IMR-90 (cell line): ENCODE measurements at regions not wholly inside any gene's neighbourhood (a gene's known extent, or its start where the extent isn't known, plus 50 kb on each side); places are given as distances from the start of the nearest gene placed in this dataset.

ENCODE experiments used
- ATAC-seq: fragments of 200-7000 bp; cut with Tn5 transposase; 2 replicates; pipeline ENCODE4 v1.9.1; 2020; ENCODE audit warnings: low read depth, mild to moderate bottlenecking, moderate library complexity
- BruUV-seq: library from RNA; stranded (reverse); fragments of 400-500 nt; replicated peaks from 2 replicates; lab custom pipeline; 2021; lab: Mats Ljungman, UMichigan
- CTCF ChIA-PET: fragments of 300-600 bp; formaldehyde crosslinking; extraction: SDS; loops from one replicate; lab custom pipeline; 2021; ENCODE audit warnings: antibody characterized with exemption; lab: Yijun Ruan, JAX
- POLR2A ChIA-PET: fragments of 300-600 bp; sonication (Branson Sonifier 250); formaldehyde crosslinking; loops from one replicate; lab custom pipeline; 2022; ENCODE audit warnings: antibody characterized with exemption; ENCODE audit not compliant: unreplicated experiment; lab: Charles Lee
- DNase-seq: peaks from one replicate; pipeline ENCODE4 v3.0.0; 2013
- H2AFZ ChIP-seq: replicated peaks from 2 replicates; pipeline ENCODE3; 2013; ENCODE audit warnings: low read length, mild to moderate bottlenecking; ENCODE audit not compliant: poor library complexity
- H2AK5ac ChIP-seq: 2 replicates; pipeline ENCODE4 v1.6.1; 2013; ENCODE audit warnings: low read depth, low read length, inconsistent platforms
- H2AK9ac ChIP-seq: replicated peaks from 2 replicates; pipeline ENCODE3; 2013; ENCODE audit warnings: mild to moderate bottlenecking, low read depth, low read length, moderate library complexity; ENCODE audit not compliant: poor library complexity
- H2BK120ac ChIP-seq: 2 replicates; pipeline ENCODE4 v1.6.1; 2013; ENCODE audit warnings: low read depth, low read length, inconsistent platforms
- H2BK15ac ChIP-seq: 3 replicates; pipeline ENCODE4 v1.6.1; 2013; ENCODE audit warnings: low read depth, low read length, inconsistent platforms
- H2BK20ac ChIP-seq: 2 replicates; pipeline ENCODE4 v1.6.1; 2013; ENCODE audit warnings: low read depth, mild to moderate bottlenecking, inconsistent platforms, low read length, moderate library complexity
- H2BK5ac ChIP-seq: 2 replicates; pipeline ENCODE4 v1.6.1; 2013; ENCODE audit warnings: mild to moderate bottlenecking, low read depth, low read length, inconsistent platforms; ENCODE audit not compliant: poor library complexity, severe bottlenecking
- H3K14ac ChIP-seq: replicated peaks from 2 replicates; pipeline ENCODE4 v1.6.1; 2013; ENCODE audit warnings: low read depth, low read length, inconsistent platforms
- H3K18ac ChIP-seq: 2 replicates; pipeline ENCODE4 v1.6.1; 2013; ENCODE audit warnings: low read depth, low read length, control low read depth
- H3K23ac ChIP-seq: 2 replicates; pipeline ENCODE4 v1.6.1; 2013; ENCODE audit warnings: low read depth, low read length, inconsistent platforms
- H3K27ac ChIP-seq: 2 replicates; pipeline ENCODE4 v1.5.1; 2013; ENCODE audit warnings: mild to moderate bottlenecking, control low read depth, low read length; ENCODE audit not compliant: insufficient read depth
- H3K27me3 ChIP-seq: 2 replicates; pipeline ENCODE4 v1.6.1; 2013; ENCODE audit warnings: low read length; ENCODE audit not compliant: control insufficient read depth, insufficient read depth
- H3K36me3 ChIP-seq: 2 replicates; pipeline ENCODE4 v1.6.1; 2013; ENCODE audit warnings: low read length, mixed read lengths; ENCODE audit not compliant: control insufficient read depth, insufficient read depth
- H3K4ac ChIP-seq: 2 replicates; pipeline ENCODE4 v1.6.1; 2013; ENCODE audit warnings: low read depth, low read length, inconsistent platforms
- H3K4me1 ChIP-seq: 2 replicates; pipeline ENCODE4 v1.6.1; 2013; ENCODE audit warnings: low read length, mixed read lengths; ENCODE audit not compliant: control insufficient read depth, insufficient read depth
- H3K4me2 ChIP-seq: 2 replicates; pipeline ENCODE4 v1.6.1; 2013; ENCODE audit warnings: low read depth, mild to moderate bottlenecking, control low read depth, low read length, moderate library complexity
- H3K4me3 ChIP-seq: 2 replicates; pipeline ENCODE4 v1.5.1; 2013; ENCODE audit warnings: low read depth, mild to moderate bottlenecking, control low read depth, low read length, moderate library complexity; ENCODE audit not compliant: insufficient read depth
- H3K56ac ChIP-seq: 2 replicates; pipeline ENCODE4 v1.6.1; 2013; ENCODE audit warnings: low read length, inconsistent platforms; ENCODE audit not compliant: insufficient read depth; ENCODE audit errors: extremely low read depth
- H3K79me1 ChIP-seq, 2 experiments: 2 replicates each; pipeline ENCODE4 v1.6.1; 2013; ENCODE audit warnings: low read length in 2 of 2, inconsistent platforms in 1 of 2, low read depth in 1 of 2
- H3K9ac ChIP-seq: 2 replicates; pipeline ENCODE4 v1.6.1; 2013; ENCODE audit warnings: low read depth, low read length, control low read depth
- H3K9me1 ChIP-seq: 2 replicates; pipeline ENCODE4 v1.6.1; 2013; ENCODE audit warnings: low read length, inconsistent platforms; ENCODE audit not compliant: insufficient read depth
- H3K9me3 ChIP-seq: 2 replicates; pipeline ENCODE4 v1.6.1; 2013; ENCODE audit warnings: low read length; ENCODE audit not compliant: control insufficient read depth, insufficient read depth
- H4K20me1 ChIP-seq: 2 replicates; pipeline ENCODE4 v1.6.1; 2013; ENCODE audit warnings: low read length, inconsistent platforms; ENCODE audit not compliant: insufficient read depth
- H4K5ac ChIP-seq: 2 replicates; pipeline ENCODE4 v1.6.1; 2013; ENCODE audit warnings: mild to moderate bottlenecking, low read depth, low read length, control low read depth
- H4K8ac ChIP-seq, 2 experiments: 2 replicates each; pipeline ENCODE4 v1.6.1; 2013; ENCODE audit warnings: low read depth in 2 of 2, low read length in 2 of 2, control low read depth in 1 of 2, inconsistent platforms in 1 of 2
- H4K91ac ChIP-seq: 2 replicates; pipeline ENCODE4 v1.6.1; 2013; ENCODE audit warnings: low read depth, low read length, inconsistent platforms; ENCODE audit not compliant: insufficient read depth
- BHLHE40 ChIP-seq: fragments of 150-350 bp; IDR thresholded peaks from 2 replicates; pipeline ENCODE4 v1.6.1; 2016; ENCODE audit warnings: mild to moderate bottlenecking, low read depth, low read length
- CEBPB ChIP-seq: IDR thresholded peaks from 2 replicates; pipeline ENCODE4 v1.6.1; 2012; ENCODE audit warnings: low read depth, low read length, improper control_type of control experiment
- ELK1 ChIP-seq: fragments of 150-350 bp; IDR thresholded peaks from 2 replicates; pipeline ENCODE4 v1.6.1; 2016; ENCODE audit warnings: low read depth, mild to moderate bottlenecking, low read length, moderate library complexity, borderline replicate concordance
- FOS ChIP-seq: fragments of 150-350 bp; IDR thresholded peaks from 2 replicates; pipeline ENCODE4 v1.6.1; 2016; ENCODE audit warnings: low read depth, low read length
- MAFK ChIP-seq: IDR thresholded peaks from 2 replicates; pipeline ENCODE4 v1.6.1; 2012; ENCODE audit warnings: low read depth, low read length, improper control_type of control experiment
- MAZ ChIP-seq: IDR thresholded peaks from 2 replicates; pipeline ENCODE4 v1.6.1; 2012; ENCODE audit warnings: low read depth, mild to moderate bottlenecking, low read length, improper control_type of control experiment, moderate library complexity, borderline replicate concordance
- MXI1 ChIP-seq: IDR thresholded peaks from 2 replicates; pipeline ENCODE4 v1.6.1; 2012; ENCODE audit warnings: low read depth, mild to moderate bottlenecking, low read length, moderate library complexity, borderline replicate concordance
- NFE2L2 ChIP-seq: fragments of 150-350 bp; IDR thresholded peaks from 2 replicates; pipeline ENCODE4 v1.6.1; 2016; ENCODE audit warnings: low read depth, mild to moderate bottlenecking, low read length
- POLR2A ChIP-seq: IDR thresholded peaks from 2 replicates; pipeline ENCODE4 v1.6.1; 2012; ENCODE audit warnings: mild to moderate bottlenecking, low read depth, low read length
- RCOR1 ChIP-seq: IDR thresholded peaks from 2 replicates; pipeline ENCODE4 v1.6.1; 2012; ENCODE audit warnings: mild to moderate bottlenecking, low read length, improper control_type of control experiment; ENCODE audit not compliant: insufficient replicate concordance
- RFX5 ChIP-seq: IDR thresholded peaks from 2 replicates; pipeline ENCODE4 v1.8.0; 2012; ENCODE audit warnings: low read depth, mild to moderate bottlenecking, low read length, moderate library complexity
- SMC3 ChIP-seq: fragments of 150-350 bp; IDR thresholded peaks from 2 replicates; pipeline ENCODE4 v1.6.1; 2016; ENCODE audit warnings: low read depth, mild to moderate bottlenecking, antibody characterized with exemption, low read length, moderate library complexity
- USF2 ChIP-seq: fragments of 150-350 bp; IDR thresholded peaks from 2 replicates; pipeline ENCODE4 v1.6.1; 2017; ENCODE audit warnings: mild to moderate bottlenecking, antibody characterized with exemption, low read length, low read depth
- WGBS, 2 experiments: methylation state at CpG; one replicate each; pipeline versions ENCODE4 v1.1.5 to v1.1.7; 2013; ENCODE audit warnings: missing lambda C conversion rate in 2 of 2; ENCODE audit not compliant: insufficient read length in 1 of 2; ENCODE audit errors: extremely low coverage in 2 of 2; 5-methylcytosine and 5-hydroxymethylcytosine counted together
- dilution Hi-C: fragments of 300-500 bp; cut with HindIII; formaldehyde crosslinking; loops from one replicate; pipeline ENCODE4 v1.14.3; 2018; ENCODE audit warnings: low sequenced_read_pairs; ENCODE audit not compliant: unreplicated experiment
- in situ Hi-C: fragments of 300-500 bp; cut with MboI; formaldehyde crosslinking; loops from 3 replicates; pipeline ENCODE4 v1.14.3; 2019; ENCODE audit warnings: low sequenced_read_pairs, inconsistent platforms, mixed read lengths
- intact Hi-C: fragments of 100-400 bp; cut with micrococcal nuclease; formaldehyde crosslinking; loops from 2 replicates; pipeline ENCODE4 v1.10.0; 2022

- Histone ChIP-seq H3K23ac (peak overlapping the region; percentile 82), H3K4me2 (peak overlapping the region; percentile 16), H4K5ac (peak overlapping the region; percentile 43; the same call in 1 of the 2 replicates), H3K4ac (peak overlapping the region; percentile 85), H4K8ac (peak overlapping the region in 1 of 2 experiments; percentile 66; a peak in 3 of 4 replicates), H4K20me1 (no peaks in the 10 kb centered on the region), H3K79me1 (no peaks in the 10 kb centered on the region), H2BK5ac (peak overlapping the region; percentile 60), H3K56ac (peak overlapping the region; percentile 38; the same call in 1 of the 2 replicates), H2BK15ac (peak overlapping the region; percentile 40; the same call in 2 of the 3 replicates), H3K9ac (no peak overlapping the region), H3K27me3 (no peaks in the 10 kb centered on the region), H4K91ac (peak overlapping the region; percentile 83), H3K4me3 (no peak overlapping the region), H3K27ac (no peak overlapping the region; the same call in 1 of the 2 replicates), H2BK120ac (peak overlapping the region; percentile 76), H2AK9ac (peak overlapping the region; percentile 66), H3K4me1 (peaks cover 17% of the 10 kb centered on the region), H2AFZ (peak overlapping the region; percentile 79), H3K14ac (peak overlapping the region; percentile 79), H3K18ac (peak overlapping the region; percentile 9), H3K36me3 (no peaks in the 10 kb centered on the region), H3K9me3 (no peaks in the 10 kb centered on the region), H2BK20ac (peak overlapping the region; percentile 85), H3K9me1 (peaks cover 12% of the 10 kb centered on the region), H2AK5ac (peak overlapping the region; percentile 69; the same call in 1 of the 2 replicates)
- in situ Hi-C loops, result no loop called here
- no TSS peak for BruUV-seq
- DNase-seq (peak; percentile 81), ATAC-seq (peak; percentile 81)
- intact Hi-C loops, result loop anchor here (2.0 to 10.0 kb wide), 2 partner anchors 38 to 288 kb away; no protein-coding TSS in a partner anchor
- 0% methylated on average over 1 of the region's 14 CpGs; no CpG with 5 or more reads in 1 of the 2 experiments for WGBS, 2 experiments
- dilution Hi-C loops, result no loop called here
- ChIA-PET POLR2A (no interaction called here), CTCF (interaction anchor here (1.0 kb wide), 1 partner anchor 11 kb away, joined by 5 read pairs; no protein-coding TSS in a partner anchor)
- TF ChIP-seq SMC3 (no peak), FOS (peak; percentile 94), RCOR1 (no peak), NFE2L2 (0 out of 2 replicates have a peak, but pooled peaks have one; percentile 10), POLR2A (no peak), USF2 (no peak), ELK1 (no peak), MAZ (0 out of 2 replicates have a peak, but pooled peaks have one; percentile 5), MAFK (no peak), CEBPB (peak; percentile 16; the same call in 1 of the 2 replicates), RFX5 (no peak), MXI1 (no peak), BHLHE40 (peak; percentile 72)
Observed at GRCh38 chr12:105992849-105993740, 145.7 kb downstream of the NUAK1 start.
